ENCODE measurements at regions not wholly inside any gene's neighbourhood (a gene's known extent, or its start where the extent isn't known, plus 50 kb on each side); places are given as distances from the start of the nearest gene placed in this dataset.
"Not testable (repeated sequence)": the region's sequence is repeated elsewhere in the genome, so short reads cannot be mapped to it uniquely, and the experiment has no call there.

GRCh38 chr11:3434976-3435375, 56.0 kb upstream of the ZNF195 start:
- DNase-seq: no peak

DNA sequence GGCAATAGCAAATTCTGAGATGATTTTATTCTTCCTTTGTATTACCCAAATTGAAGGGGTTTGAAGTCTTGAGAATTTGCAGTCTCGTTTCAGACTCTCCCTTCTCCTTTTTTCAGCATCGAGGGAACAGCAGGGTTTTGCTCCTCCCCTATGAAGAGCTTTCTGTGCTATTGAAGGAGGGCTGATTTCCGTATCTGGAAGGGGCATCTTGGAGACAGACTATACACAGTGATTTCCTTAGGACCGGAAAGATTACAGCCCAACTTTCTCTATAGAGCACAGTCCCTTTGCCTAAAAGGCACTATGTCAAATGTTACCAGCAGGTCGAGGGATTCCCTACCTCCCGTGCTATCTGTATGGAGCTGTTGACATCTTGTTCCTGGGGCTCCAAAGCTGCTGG, 50.2 kb upstream of the ZNF195 start:
- DNase-seq: not testable (repeated sequence)

Data from NCI-H1105 treated with DMSO at 0.1 percent for 48 hours (cell line).